DMS53 treated with DMSO at 0.1 percent for 48 hours (cell line): ENCODE measurements at regions not wholly inside any gene's neighbourhood (a gene's known extent, or its start where the extent isn't known, plus 50 kb on each side); places are given as distances from the start of the nearest gene placed in this dataset.
"Not testable (repeated sequence)": the region's sequence is repeated elsewhere in the genome, so short reads cannot be mapped to it uniquely, and the experiment has no call there.

Experiments used
- DNase-seq: peaks from one replicate; lab custom pipeline; 2025; ENCODE audit not compliant: unreplicated experiment; lab: John Stamatoyannopoulos, UW

GRCh38 chr9:80692751-80693150, 996.6 kb downstream of the TLE1 start:
- DNase-seq, result no peak

- no peak for DNase-seq
These were observed 998.1 kb downstream of the TLE1 start for GRCh38 chr9:80691229-80691628.

- DNase-seq, result no peak
These were observed 998.9 kb downstream of the TLE1 start for GRCh38 chr9:80690349-80690939.

DNA sequence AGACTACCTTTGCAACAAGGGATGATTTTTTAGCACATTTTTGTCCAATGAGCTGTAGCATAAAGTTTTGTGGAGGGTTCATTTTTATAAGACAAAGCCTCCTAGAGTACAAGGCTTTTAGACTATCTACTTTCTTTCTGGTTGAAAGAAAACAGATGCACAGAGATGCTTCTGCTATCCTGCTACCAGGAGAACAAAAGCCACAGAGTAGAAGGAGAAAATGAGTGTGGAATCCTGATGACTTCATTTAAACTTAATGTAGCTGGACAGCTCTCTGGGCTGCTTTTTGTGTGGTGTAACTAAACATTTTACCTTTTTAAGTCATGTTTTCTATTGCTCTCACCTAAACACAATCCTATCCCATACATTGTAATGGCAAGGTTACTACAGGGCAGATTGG, 1009.4 kb downstream of the TLE1 start:
- DNase-seq, result no peak

GRCh38 chr9:80678906-80679305, 1010.4 kb downstream of the TLE1 start:
- no peak for DNase-seq

DNA sequence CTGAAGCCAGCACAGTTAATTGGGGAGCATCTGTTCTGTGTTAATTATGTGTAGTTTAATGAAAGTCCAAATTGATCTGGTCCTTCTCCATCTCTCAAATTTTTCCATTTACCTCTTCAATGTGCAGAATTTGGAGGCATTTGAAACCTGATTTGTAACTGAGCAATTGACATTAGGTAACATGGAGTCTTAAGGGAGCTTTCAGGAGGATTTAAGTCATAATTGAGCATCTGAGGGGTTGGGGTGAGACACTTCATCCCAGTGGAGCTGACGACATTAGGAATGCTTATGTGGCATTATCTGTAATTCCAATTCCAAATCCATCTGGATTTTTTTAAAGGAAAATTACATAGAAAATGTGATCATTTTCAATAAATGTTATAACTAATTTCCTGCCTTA, 1015.9 kb downstream of the TLE1 start:
- DNase-seq, result no peak

DNA sequence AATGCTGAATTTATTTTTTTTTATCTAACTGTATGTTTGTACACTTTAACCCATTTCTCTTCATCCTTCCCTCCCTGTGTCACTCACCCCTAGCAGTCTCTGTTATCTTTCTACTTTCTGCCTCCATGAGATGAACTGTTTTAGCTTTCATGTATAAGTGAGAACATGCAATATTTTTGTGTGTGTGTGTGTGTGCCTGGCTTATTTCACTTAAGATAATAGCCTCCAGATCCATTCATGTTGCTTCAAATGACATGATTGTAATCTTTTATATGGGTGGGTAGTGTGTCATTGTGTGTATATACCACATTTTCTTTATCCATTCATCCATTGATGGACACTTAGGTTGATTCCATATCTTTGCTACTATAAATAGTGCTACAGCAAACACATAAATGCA, 1023.9 kb downstream of the TLE1 start:
- DNase-seq, result no peak

- peak; percentile 23 for DNase-seq
These were observed 1024.8 kb downstream of the TLE1 start for GRCh38 chr9:80664327-80665210.

- not testable (repeated sequence) for DNase-seq
These were observed 1029.6 kb downstream of the TLE1 start for GRCh38 chr9:80659751-80660150.

DNA sequence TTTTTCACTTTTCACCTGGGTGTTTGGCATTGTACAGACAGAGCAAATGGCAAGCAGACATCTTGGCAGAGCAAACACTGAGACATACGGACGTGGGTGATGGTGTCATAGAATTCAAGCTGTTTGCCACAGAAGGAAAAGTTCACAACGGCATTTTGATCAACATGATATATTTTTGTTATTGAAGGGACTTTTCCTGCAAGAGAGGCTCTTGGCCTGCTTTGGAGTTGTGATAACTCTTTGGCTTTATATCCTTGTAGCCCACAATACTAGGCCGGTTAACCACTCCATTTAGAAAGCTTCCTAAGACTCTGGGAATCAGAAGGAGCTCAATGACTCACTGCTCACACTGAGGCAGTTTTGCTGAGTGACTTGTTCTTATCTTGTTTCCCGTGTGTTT, 1038.3 kb downstream of the TLE1 start:
- no peak for DNase-seq

DNA sequence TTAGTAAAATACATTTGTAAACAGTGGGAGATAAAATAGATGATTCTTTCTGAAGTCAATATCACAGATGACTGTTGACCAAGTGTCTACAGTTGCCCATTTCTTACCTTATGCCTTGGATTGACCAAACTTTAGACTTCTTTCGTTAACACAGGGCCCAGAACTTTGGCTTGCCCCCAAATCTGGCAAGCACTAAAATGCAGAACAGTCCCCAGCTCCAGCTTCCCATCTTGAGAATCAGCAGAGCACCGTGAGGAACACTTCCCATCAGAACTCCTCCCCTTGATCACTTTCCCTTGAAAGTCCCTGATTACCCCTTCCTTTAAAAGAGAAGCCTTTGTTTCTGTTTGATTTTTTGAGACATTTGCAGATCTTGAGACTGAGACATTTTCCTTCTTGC, 1039.9 kb downstream of the TLE1 start:
- DNase-seq, result no peak

- DNase-seq, result no peak
These were observed 1040.3 kb downstream of the TLE1 start for GRCh38 chr9:80649001-80649420.

- no peak for DNase-seq
These were observed 1041.0 kb downstream of the TLE1 start for GRCh38 chr9:80648336-80648735.

GRCh38 chr9:80646211-80646610, 1043.1 kb downstream of the TLE1 start:
- no peak for DNase-seq

DNA sequence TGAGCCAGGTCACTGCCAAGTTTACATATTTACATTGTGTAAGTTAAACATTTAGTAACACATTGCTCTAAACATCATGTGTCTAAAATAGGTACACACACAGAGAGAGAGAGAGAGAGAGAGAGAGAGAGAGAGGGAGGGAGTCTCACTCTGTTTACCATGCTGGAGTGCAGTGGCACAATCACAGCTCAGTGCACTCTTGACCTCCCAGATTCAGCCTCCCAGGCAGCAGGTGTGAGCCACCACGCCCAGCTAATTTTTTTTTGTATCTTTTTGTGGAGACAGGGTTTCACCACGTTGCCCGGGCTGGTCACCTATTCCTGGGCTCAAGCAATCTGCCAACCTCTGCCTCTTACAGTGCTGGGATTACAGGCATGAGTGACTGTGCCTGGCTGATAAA, 1045.3 kb downstream of the TLE1 start:
- peak; percentile 45 for DNase-seq

DNA sequence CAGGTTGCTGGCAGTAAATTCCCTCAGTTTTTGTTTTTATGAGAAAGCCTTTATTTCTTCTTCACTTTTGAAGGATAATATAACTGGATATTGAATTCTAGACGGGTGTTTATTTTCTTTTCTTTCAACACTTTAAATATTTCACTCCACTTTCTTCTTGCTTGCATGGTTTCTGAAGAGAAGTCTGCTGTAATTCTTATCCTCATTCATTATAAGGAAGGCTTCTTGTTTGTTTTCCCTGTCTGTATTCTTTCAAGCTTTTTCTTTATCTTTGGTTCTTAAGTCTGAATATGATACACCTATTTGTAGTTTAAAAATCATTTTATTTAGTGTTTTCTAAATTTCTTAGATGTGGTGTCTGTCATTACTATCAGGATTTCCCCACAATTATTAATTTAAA, 1054.3 kb downstream of the TLE1 start:
- DNase-seq, result no peak

DNA sequence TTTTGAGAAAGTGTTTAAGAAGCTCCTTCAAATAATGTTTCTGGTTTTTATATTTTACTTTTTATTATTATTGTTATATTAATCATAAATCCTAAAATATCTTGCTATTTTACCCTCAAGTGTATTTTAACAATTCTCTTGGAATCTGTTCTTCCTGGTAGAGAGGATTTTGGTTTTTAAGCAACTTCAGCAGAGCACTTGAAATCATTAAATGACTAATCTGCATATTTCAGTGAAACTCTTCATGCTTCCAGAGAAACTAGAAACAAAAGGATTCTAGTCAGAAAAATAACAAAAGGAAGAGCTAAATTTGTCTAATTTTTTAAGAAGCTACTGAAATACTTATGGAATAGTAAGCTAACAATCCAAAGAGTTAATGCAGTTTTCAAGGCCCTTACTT, 1057.3 kb downstream of the TLE1 start:
- no peak for DNase-seq

GRCh38 chr9:80622508-80622907, 1050.7 kb downstream of the TLE4 start:
- no peak for DNase-seq

DNA sequence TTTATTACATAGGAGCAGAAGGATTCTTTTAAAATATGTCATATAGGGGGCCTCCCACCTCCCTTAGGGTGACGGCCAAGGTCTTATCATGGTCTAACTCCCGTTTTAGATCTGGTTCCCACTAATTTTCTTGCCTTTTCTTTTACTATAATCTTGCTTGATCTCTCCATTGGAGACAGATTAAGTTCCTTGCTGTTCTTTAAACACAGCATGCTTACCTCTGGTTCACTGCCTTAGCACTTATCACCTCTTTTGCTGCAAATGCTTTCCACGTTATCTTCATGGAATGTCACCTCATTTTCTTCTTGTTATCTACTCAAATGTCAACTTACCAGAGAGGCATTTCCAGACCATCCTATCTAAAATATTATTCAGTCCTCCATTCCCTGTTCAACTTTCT, 1047.6 kb downstream of the TLE4 start:
- DNase-seq, result no peak

DNA sequence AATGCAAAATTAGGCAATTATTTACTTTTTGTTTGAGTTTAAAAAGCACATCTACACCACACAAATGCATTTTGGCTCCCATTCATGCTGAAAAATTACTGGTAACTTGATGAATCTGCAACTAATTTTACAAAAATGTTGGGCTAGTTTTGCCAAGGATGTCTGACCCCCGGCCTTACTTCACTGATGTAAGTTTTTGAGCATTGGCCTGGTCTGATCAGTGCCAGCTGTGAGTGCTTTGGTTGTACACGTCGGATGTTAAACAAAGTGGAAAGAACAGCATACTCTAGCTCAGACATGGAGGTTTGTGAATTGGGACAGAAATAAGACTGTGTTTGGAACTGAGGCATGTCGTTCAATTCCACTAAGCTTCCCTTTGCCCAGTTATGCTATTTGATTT, 1044.2 kb downstream of the TLE4 start:
- DNase-seq, result no peak

DNA sequence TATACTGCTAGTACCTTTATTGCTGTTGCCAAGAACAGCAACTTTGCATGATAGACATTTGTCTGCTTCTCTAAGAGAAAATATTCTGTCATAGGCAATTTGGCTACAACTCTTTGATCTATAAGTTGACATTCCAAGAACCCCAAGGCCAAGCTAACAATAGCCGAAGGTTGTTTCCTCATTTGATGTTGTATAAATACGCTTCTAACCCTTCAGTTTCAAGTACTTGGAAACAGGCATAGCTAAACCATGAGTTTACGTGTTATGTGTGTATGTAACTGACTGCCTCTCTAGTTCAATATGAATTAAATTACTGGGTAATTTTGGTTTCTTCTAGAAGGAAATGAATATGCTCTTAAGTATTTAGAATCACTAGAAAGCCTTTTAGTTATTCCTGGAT, 1034.0 kb downstream of the TLE4 start:
- peak; percentile 5 for DNase-seq

DNA sequence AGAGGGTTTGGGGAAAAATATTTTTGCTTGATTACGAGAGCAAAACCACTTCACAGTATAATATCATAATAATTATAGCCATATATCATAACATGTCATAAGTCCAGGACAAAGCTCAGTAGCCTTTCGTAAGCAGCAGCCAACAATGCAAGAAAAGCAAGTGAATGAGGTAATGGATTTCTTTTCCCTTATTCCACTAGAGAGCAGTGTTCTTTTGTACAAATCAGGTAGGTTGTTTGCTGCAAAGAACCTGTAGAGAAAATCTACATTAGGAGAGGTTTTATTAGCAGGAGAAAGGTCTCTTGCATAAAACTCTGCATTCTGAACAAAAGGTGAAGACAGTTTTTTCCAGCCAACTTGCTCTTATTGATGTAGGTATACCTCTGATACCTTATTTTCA, 1033.4 kb downstream of the TLE4 start:
- peak; percentile 34 for DNase-seq

GRCh38 chr9:80602291-80602690, 1030.5 kb downstream of the TLE4 start:
- DNase-seq, result no peak
